ENCODE measurements at regions not wholly inside any gene's neighbourhood (a gene's known extent, or its start where the extent isn't known, plus 50 kb on each side); places are given as distances from the start of the nearest gene placed in this dataset.
A peak's percentile ranks its signal among the peaks of the same experiment; 100 is the strongest.

DNA sequence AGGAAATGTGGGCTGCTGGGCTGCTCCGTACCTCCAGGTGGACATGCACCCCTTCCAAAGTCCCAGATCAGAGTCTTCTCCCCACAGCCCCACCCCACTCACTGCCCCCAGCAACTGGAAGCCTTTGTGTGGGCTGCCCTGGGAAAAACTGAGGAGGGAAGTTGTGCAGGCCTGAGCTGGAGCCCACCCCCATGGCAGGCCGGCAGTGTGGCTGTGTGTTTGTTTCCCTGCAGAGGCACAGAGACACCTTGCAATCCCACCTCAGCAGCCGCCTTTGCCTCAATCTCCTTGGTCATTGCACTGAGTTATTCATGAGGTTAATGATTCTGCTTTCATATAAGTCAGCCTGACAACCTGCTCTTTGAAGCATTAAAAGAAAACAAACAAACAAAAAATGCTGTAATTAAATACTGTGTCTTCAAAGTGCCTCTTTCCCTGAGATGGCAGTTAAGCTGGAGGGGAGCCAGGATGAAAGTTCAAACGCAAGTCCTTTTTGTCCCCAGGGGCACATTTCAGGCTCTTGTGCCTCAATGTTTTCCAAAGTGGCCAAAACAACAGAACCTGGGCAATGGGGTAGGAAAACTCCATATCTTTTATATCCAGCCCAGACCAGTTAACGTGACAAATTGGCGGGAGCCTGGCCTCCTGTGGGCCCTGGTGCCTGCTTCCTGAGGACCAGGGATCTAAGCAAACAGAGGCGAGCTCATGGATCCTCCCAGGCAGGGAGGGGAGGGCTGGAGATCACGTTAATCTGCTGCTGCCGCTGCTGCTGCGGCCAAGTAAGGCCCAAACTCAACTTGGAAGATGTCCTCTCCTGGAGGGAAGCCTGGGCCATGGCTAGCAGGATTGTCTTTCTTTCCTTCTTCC lies 51.9 kb upstream of the TSPAN11 start:
- no peak for DNase-seq

DNA sequence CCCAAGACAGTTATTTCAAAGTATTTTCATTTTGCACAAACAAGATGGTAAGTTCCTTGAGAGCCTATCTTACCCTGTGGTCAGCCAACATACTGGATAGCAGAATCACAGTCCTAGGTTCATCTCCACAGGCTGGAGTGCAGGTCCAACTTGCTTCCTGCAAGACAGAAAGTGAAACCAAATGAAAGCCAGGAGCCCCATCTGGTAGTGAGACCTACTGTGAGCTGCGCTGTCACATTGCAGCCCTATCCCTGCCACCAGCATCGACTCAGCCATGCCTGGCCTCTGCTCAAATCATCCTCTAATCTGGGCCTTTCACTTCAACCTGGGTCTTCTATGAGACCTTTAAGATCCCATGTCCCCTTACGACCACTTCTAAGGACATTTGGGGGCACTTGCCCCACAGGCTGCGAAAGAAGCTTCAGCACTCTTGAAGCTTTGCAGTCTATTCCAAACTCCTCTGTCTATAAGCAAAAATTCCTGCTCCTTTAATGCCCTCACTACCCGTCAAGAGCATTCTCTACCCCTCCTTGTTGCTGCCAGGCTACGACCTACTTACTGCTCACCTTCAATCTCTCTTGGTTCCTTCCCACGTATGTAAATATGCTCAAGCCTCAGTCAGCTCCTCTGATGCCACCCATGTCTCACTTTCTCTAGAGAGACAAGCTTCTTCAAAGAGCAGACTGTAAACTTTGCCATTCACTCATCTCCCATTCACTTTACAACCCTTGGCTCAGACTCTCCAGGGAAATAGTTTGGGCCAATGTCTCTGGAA lies 55.9 kb upstream of the TSPAN11 start:
- DNase-seq: no peak

DNA sequence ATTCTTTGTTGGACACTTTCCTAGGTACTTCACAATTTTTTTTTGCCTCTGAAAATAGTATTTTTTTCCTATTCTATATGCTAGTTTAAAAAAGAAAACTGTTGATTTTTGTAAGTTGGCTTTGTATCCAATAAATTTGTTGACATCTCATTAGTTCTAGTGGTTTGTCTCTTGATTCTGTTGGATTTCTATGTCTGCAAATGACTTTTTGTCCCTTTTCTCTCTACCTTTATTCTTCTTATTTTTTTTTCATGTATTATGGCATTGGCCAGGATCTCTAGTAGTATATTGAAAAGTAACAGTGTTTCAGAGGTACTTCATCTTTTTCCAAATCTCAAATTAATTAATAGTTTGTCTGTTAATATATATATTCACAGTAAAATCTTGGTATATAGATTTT lies 59.1 kb upstream of the TSPAN11 start:
- DNase-seq: no peak

DNA sequence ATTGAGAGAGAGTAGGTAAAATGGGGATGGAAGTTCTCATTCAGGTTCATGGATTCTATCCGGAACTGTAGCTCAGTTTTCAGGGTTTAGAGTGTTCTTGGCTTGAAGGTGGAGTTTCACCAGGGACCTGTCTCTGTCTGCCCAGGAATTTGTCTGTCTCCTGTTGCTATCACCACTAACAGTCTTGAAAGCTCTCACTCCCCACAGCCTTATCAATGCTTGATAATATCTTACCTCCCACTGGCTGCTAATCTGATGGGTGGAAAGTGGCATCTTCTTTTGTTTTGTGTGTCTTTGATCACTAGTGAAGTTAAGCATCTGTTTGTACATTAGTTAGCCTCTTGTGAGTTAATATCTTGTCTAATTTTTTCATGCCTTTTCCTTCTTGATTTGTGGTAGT lies 60.3 kb upstream of the TSPAN11 start:
- DNase-seq: no peak

DNA sequence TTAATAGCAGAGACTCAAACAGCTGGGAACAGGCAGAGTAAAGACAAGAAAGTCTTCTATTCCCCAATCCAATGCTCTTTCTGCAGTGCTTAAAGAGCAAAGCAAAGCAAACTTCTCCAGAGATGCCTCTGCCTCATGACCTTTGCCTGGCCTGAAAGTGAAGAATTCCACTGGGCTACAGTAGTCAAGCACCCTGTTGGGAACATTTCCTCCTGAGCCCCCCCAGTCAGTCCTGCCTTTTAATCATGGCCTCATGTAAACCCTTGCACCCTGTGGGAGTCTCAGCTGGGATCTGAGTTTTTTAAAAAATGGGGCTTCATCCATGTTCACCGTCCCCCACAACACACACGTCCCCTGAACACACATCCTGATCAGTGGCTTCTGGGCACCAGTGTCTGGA lies 62.7 kb upstream of the TSPAN11 start:
- DNase-seq: no peak

DNA sequence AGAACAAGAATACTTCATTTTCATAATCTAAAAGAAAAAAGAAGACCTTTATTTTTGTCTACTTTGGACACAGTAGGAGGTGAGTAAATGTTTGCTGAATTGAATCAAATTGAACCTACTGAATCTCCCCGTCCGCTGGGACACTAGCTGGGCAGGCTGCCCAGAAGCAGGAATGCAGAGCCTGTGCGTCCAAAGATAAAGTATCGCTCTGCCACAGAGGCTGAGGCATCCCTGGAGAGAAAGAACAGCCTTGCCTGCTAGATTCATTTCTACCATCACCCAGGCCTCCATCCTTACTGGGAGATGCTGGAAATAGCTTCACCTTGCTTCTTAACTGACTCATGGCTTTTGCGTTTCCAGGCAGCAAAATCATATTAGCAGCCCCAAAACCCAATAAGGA lies 64.1 kb upstream of the TSPAN11 start:
- no peak for DNase-seq

DNA sequence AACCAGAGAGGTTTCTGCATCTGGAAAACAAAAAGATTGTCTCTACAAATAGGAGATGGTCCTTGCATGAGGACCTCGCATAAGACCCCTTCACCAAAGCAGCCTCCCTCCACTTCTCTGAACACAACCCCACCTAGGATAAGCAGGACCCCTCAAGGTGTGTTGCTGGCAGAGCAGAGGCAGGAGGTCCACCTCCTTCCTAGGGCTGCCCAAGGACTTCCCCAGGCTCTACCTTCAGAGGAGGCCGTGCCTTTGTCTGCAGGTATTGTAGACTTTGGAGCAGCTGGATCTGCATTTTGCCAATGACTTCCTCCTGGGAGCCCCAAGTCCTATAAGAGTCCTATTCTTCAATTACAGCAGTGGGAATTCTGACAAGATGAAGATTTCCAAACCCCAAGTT lies 67.3 kb upstream of the TSPAN11 start:
- no peak for DNase-seq

GRCh38 chr12:30858471-30858870 lies 68.1 kb upstream of the TSPAN11 start:
- DNase-seq: no peak

GRCh38 chr12:30853561-30854133 lies 72.9 kb upstream of the TSPAN11 start:
- DNase-seq: no peak

- DNase-seq: no peak
These were observed 75.9 kb upstream of the TSPAN11 start for GRCh38 chr12:30850684-30851083.

- peak in 1 of 2 donors; percentile 5 for DNase-seq
These were observed 79.3 kb upstream of the TSPAN11 start for GRCh38 chr12:30847259-30847658.

- DNase-seq: no peak
These were observed 79.8 kb upstream of the TSPAN11 start for GRCh38 chr12:30846776-30847175.

GRCh38 chr12:30845676-30846075 lies 80.9 kb upstream of the TSPAN11 start:
- DNase-seq: no peak

DNA sequence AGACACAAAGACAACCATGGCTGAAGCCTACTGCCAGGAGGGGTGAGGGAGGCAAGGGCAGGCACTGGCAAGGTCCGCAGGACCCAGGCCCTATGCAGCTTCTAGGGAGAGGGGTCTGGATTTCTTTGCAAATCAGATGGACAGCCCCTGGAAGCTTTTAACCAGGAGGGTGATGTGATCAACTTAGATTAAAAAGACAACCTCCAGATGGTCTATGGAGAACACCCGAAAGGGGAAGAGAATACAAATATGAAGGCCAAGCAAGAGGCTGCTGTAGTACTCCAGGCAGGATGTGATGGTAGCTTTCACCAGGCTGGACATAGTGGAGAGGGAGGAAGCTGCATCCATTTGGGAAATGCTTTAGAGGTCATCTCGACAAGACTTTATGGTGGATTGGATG lies 83.3 kb upstream of the TSPAN11 start:
- no peak for DNase-seq

- DNase-seq: no peak
These were observed 85.8 kb upstream of the TSPAN11 start for GRCh38 chr12:30840715-30841114.

DNA sequence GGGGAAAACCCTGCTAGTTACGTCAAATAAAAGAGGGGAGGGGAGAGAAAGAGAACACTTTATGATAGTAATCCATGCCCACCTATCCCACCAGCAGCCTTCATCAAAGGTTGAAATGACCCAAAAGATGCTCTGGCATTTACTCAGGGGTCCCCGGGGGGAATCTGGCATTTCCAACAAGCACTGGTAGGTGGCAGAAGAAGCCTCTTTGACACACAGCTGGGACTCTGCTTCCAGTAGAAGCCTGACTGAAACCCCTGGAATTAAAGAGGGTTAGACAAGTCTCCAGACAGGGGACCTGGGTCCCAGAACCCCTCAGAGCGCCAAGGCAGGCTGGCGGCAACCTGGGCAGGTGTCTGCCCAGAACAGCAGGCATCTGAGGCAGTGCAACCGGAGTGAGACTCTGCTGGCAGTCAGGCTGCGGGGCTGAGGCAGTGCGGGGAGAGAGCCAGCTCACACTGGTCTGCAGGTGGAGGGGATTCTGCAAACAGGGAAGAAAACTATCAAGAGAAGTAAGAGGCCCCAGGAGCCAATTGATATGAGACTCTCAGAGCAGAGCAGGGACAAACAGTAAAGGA lies 85.0 kb upstream of the CAPRIN2 start:
- DNase-seq: no peak

DNA sequence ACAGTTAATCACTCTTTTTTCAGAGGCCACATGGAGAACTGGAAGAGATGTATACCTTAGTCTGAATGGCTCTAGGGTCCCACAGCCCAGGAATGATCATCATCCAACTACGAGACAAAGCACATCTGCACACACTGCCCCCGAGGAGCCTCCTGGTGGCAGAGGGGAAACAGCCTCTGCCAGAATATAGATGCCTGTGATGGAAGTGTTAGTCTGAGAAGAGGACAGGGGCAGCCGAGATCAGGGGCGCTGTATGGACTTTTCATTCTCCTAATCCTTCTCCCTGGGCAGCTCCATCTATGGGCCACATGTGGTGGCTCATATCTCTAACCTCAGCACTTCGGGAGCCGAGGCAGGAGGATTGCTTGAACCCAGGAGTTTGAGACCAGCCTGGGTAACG lies 82.8 kb upstream of the CAPRIN2 start:
- DNase-seq: no peak

DNA sequence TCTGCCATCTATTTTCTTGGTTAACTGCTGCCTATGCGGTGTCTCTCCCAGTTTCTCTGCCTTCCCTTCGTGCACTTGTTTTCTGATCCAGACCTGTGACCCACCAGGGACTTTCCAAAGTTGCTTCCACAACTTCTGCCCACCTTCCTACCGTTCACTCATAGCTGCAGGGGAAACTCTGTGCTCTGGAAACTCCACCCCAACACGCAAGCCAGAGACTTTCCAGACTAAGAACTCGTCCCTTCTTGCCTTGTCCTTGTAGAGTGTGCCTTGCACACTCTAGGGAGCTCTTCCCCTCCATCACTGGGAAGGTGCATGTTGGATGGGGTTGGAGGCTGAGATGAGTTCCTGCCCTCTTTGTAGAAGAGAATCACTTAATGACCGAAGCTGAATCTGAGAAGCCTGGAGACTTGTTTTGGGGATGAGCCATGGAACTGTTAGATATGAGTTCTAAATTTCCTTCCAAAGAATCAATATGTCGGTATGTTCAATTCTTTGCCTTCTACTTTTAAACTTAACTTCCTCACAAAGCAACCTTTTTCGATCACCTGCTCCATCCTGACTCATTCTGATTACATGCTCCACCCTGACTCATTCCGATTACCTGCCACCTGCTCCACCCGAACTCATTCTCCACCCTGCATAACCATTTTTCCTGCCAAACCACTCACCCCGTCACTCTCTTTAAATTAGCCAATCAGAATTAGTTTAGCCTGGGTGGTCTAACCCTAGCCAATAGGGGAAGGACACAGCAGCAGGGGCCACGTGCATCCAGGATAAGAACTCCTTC lies 82.1 kb upstream of the CAPRIN2 start:
- DNase-seq: no peak

- no peak for DNase-seq
These were observed 80.5 kb upstream of the CAPRIN2 start for GRCh38 chr12:30835216-30835615.

DNA sequence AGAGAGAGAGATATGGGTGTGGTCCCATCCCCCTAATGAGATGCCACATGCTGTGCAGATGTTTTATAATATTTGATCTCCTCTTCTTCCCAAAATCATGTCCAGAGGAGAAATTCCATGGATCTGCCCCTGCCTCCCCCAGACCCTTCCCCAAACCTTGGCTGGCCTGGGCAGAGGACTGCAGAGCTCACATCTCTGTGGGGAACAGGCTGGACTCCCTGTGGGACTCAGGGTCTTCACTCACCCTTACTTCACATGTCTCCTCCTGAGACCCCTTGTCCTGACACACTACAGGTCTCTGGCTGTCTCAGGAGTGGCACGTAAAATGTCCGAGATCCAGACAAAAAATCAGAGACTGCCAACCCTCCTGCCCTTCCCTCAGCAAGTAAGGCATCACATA lies 76.0 kb upstream of the CAPRIN2 start:
- no peak for DNase-seq

DNA sequence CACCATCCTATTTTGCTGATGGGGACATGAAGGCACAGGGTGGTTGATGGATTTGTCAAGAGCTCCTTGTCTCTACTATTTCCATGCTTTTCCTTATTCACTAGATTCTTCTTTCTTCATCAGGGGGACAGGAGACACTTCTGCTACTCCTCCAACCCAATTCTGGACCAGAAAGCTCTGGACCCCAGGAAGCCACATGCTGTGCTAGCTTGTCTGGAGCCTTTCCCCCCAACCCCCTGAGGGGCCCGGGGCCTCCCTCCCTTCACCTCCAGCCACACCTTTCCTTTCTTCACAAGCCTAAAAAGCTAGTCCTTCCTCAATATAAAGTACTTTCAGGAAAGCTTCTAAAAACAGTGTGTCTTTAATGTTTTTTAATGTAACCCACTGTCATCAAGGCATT lies 75.1 kb upstream of the CAPRIN2 start:
- DNase-seq: no peak

- DNase-seq: no peak
These were observed 73.9 kb upstream of the CAPRIN2 start for GRCh38 chr12:30828686-30829085.

All from stimulated activated CD4-positive, alpha-beta T cell treated with anti-CD3 and anti-CD28 coated beads, Interleukin-2, amount 100 ng/mL, for 24 hours (primary cell).